HCT116 (cell line): ENCODE measurements at regions not wholly inside any gene's neighbourhood (a gene's known extent, or its start where the extent isn't known, plus 50 kb on each side); places are given as distances from the start of the nearest gene placed in this dataset.

Source experiments
- EZH2 ChIP-seq: fragments of 200-600 bp; sonication (generic); IDR thresholded peaks from 2 replicates; pipeline ENCODE4 v1.6.1; 2017; ENCODE audit warnings: antibody characterized with exemption, mixed run types
- MAX ChIP-seq: IDR thresholded peaks from 2 replicates; pipeline ENCODE4 v1.6.1; 2012
- POLR2A ChIP-seq: IDR thresholded peaks from 2 replicates; pipeline ENCODE4 v1.7.0; 2011; ENCODE audit warnings: borderline replicate concordance; ENCODE audit not compliant: insufficient read depth, insufficient read length; ENCODE audit errors: extremely low read depth
- SP1 ChIP-seq: IDR thresholded peaks from 2 replicates; pipeline ENCODE4 v1.6.1; 2012; ENCODE audit warnings: low read depth
- SRF ChIP-seq: IDR thresholded peaks from 2 replicates; pipeline ENCODE4 v1.6.1; 2012; ENCODE audit warnings: low read depth
- ZBTB33 ChIP-seq: IDR thresholded peaks from 2 replicates; pipeline ENCODE4 v1.6.1; 2011; ENCODE audit warnings: mild to moderate bottlenecking, low read length, moderate library complexity; ENCODE audit not compliant: insufficient replicate concordance; ENCODE audit errors: extremely low read depth
- TF ChIP-seq, protein P1 (sequence below), 3 experiments: fragments of 200-600 bp in 1 of 3; sonication (generic) in 1 of 3; IDR thresholded peaks in 2 of 3; conservative IDR thresholded peaks in 1 of 3; 2 replicates each; pipeline ENCODE4 v1.5.1; 2012 to 2017; ENCODE audit warnings: low read depth in 2 of 3, low read length in 2 of 3, antibody characterized with exemption in 1 of 3, borderline replicate concordance in 1 of 3, control low read depth in 1 of 3, mild to moderate bottlenecking in 1 of 3, mixed read lengths in 1 of 3, mixed run types in 1 of 3, moderate library complexity in 1 of 3; ENCODE audit not compliant: insufficient read depth in 1 of 3

GRCh38 chr12:98409548-98409947 lies 105.8 kb upstream of the TMPO start:
- TF ChIP-seq EZH2 (no peak), MAX (no peak), POLR2A (no peak), SP1 (no peak), ZBTB33 (no peak), SRF (no peak)
- TF ChIP-seq, protein P1, sequence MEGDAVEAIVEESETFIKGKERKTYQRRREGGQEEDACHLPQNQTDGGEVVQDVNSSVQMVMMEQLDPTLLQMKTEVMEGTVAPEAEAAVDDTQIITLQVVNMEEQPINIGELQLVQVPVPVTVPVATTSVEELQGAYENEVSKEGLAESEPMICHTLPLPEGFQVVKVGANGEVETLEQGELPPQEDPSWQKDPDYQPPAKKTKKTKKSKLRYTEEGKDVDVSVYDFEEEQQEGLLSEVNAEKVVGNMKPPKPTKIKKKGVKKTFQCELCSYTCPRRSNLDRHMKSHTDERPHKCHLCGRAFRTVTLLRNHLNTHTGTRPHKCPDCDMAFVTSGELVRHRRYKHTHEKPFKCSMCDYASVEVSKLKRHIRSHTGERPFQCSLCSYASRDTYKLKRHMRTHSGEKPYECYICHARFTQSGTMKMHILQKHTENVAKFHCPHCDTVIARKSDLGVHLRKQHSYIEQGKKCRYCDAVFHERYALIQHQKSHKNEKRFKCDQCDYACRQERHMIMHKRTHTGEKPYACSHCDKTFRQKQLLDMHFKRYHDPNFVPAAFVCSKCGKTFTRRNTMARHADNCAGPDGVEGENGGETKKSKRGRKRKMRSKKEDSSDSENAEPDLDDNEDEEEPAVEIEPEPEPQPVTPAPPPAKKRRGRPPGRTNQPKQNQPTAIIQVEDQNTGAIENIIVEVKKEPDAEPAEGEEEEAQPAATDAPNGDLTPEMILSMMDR (IDR thresholded peaks at IDR 0.05 in 2 of 3, conservative IDR thresholded peaks at IDR 0.05 in 1 of 3; ENCODE audit: borderline replicate concordance in 1 of 3, insufficient read depth in 1 of 3, low read depth in 2 of 3, low read length in 2 of 3), result no peak
